RWPE1 (cell line): ENCODE measurements at regions not wholly inside any gene's neighbourhood (a gene's known extent, or its start where the extent isn't known, plus 50 kb on each side); places are given as distances from the start of the nearest gene placed in this dataset.

Experiments
- CTCF ChIA-PET: fragments of 350-600 bp; sonication (Branson Sonifier 250); formaldehyde crosslinking; extraction: SDS; loops from one replicate; lab custom pipeline; 2021; lab: Yijun Ruan, JAX
- POLR2A ChIA-PET: fragments of 400-600 bp; formaldehyde crosslinking; extraction: SDS; loops from one replicate; lab custom pipeline; 2020; ENCODE audit warnings: antibody characterized with exemption; ENCODE audit not compliant: low non-redundant PET; lab: Yijun Ruan, JAX
- DNase-seq: peaks from one replicate; pipeline ENCODE4 v3.0.0; 2012; ENCODE audit warnings: low spot score
- H3K27ac ChIP-seq: fragments of 450-650 bp; 2 replicates; pipeline ENCODE4 v1.5.1; 2017
- CTCF ChIP-seq: fragments of 450-650 bp; conservative IDR thresholded peaks from 2 replicates; pipeline ENCODE4 v1.5.1; 2017; ENCODE audit warnings: low read depth, mild to moderate bottlenecking

- no peak for TF ChIP-seq CTCF
- CTCF ChIA-PET = no interaction called here
- POLR2A ChIA-PET = no interaction called here
- no peak for DNase-seq
- H3K27ac ChIP-seq = no peak overlapping the region
Observed at GRCh38 chr1:101112051-101112780, 86.6 kb upstream of the DPH5 start.

- ChIA-PET CTCF (no interaction called here), POLR2A (no interaction called here)
- H3K27ac ChIP-seq = no peak overlapping the region
- no peak for TF ChIP-seq CTCF
- DNase-seq = no peak
Observed at GRCh38 chr1:101111461-101111860, 85.9 kb upstream of the DPH5 start.

GRCh38 chr1:101109791-101110190, 84.2 kb upstream of the DPH5 start:
- ChIA-PET CTCF (no interaction called here), POLR2A (no interaction called here)
- no peak for DNase-seq
- H3K27ac ChIP-seq = no peak overlapping the region
- no peak for TF ChIP-seq CTCF

- no peak overlapping the region for H3K27ac ChIP-seq
- CTCF ChIA-PET = no interaction called here
- POLR2A ChIA-PET = no interaction called here
- no peak for TF ChIP-seq CTCF
- DNase-seq = no peak
Observed at GRCh38 chr1:101108111-101108500, 82.5 kb upstream of the DPH5 start.

GRCh38 chr1:101107496-101108110, 82.0 kb upstream of the DPH5 start:
- no peak for TF ChIP-seq CTCF
- CTCF ChIA-PET = no interaction called here
- no peak overlapping the region for H3K27ac ChIP-seq
- DNase-seq = no peak
- POLR2A ChIA-PET = no interaction called here

- no peak for DNase-seq
- TF ChIP-seq CTCF = no peak
- POLR2A ChIA-PET = no interaction called here
- H3K27ac ChIP-seq = no peak overlapping the region
- CTCF ChIA-PET = no interaction called here
Observed at GRCh38 chr1:101105877-101106276, 80.3 kb upstream of the DPH5 start.
